ENCODE measurements at regions not wholly inside any gene's neighbourhood (a gene's known extent, or its start where the extent isn't known, plus 50 kb on each side); places are given as distances from the start of the nearest gene placed in this dataset.

GRCh38 chr20:12316794-12317193 is 399.1 kb downstream of the BTBD3 start:
- Histone ChIP-seq H2AFZ (ENCODE audit: control insufficient read depth, low read length) (no peak overlapping the region), H3K9me3 (ENCODE audit: control insufficient read depth, low read depth, low read length) (no peaks in the 10 kb centered on the region), H3K9ac (ENCODE audit: control insufficient read depth, extremely low read depth, insufficient read depth, low read length) (no peak overlapping the region), H4K20me1 (ENCODE audit: control insufficient read depth, extremely low read depth, insufficient read depth, low read length) (no peaks in the 10 kb centered on the region), H3K4me3 (ENCODE audit: control insufficient read depth in 2 of 3, extremely low read depth in 1 of 3, insufficient read depth in 2 of 3, low read depth in 1 of 3, low read length in 3 of 3) (no peak overlapping the region), H3K4me2 (ENCODE audit: control insufficient read depth, extremely low read depth, insufficient read depth, low read depth, low read length) (no peak overlapping the region), H3K4me1 (ENCODE audit: control insufficient read depth, extremely low read depth, insufficient read depth, low read length) (no peaks in the 10 kb centered on the region), H3K9me1 (ENCODE audit: control insufficient read depth, extremely low read depth, insufficient read depth, low read length) (no peaks in the 10 kb centered on the region), H3K27me3 (ENCODE audit: control insufficient read depth, extremely low read depth, insufficient read depth, low read length) (no peaks in the 10 kb centered on the region), H3K36me3 (ENCODE audit: control insufficient read depth in 2 of 2, extremely low read depth in 1 of 2, insufficient read depth in 2 of 2, low read length in 2 of 2) (no peaks in the 10 kb centered on the region), H3K79me2 (ENCODE audit: control insufficient read depth, insufficient read depth, low read length) (no peaks in the 10 kb centered on the region), H3K27ac (ENCODE audit: control insufficient read depth, insufficient read depth, low read length) (no peak overlapping the region)
- FAIRE-seq = no peak
- no peak for DNase-seq (ENCODE audit: low read depth, low spot score)
- TF ChIP-seq CTCF (optimal IDR thresholded peaks at IDR 0.05 in 1 of 3, IDR thresholded peaks at IDR 0.05 in 1 of 3, conservative IDR thresholded peaks at IDR 0.05 in 1 of 3; ENCODE audit: extremely low read depth in 1 of 3, insufficient read depth in 2 of 3, low read length in 3 of 3) = no peak
- TF ChIP-seq EZH2 (IDR thresholded peaks at IDR 0.05; ENCODE audit: low read length) = no peak
- dilution Hi-C loops (cut with MboI; ENCODE audit: extremely low pct_ligation_motif_present, low sequenced_read_pairs) = no loop called here

GRCh38 chr20:12317433-12317832 is 399.7 kb downstream of the BTBD3 start:
- Histone ChIP-seq H4K20me1 (ENCODE audit: control insufficient read depth, extremely low read depth, insufficient read depth, low read length) (no peaks in the 10 kb centered on the region), H3K4me1 (ENCODE audit: control insufficient read depth, extremely low read depth, insufficient read depth, low read length) (no peaks in the 10 kb centered on the region), H3K79me2 (ENCODE audit: control insufficient read depth, insufficient read depth, low read length) (no peaks in the 10 kb centered on the region), H3K4me3 (ENCODE audit: control insufficient read depth in 2 of 3, extremely low read depth in 1 of 3, insufficient read depth in 2 of 3, low read depth in 1 of 3, low read length in 3 of 3) (no peak overlapping the region), H2AFZ (ENCODE audit: control insufficient read depth, low read length) (no peak overlapping the region), H3K9me3 (ENCODE audit: control insufficient read depth, low read depth, low read length) (no peaks in the 10 kb centered on the region), H3K4me2 (ENCODE audit: control insufficient read depth, extremely low read depth, insufficient read depth, low read depth, low read length) (no peak overlapping the region), H3K36me3 (ENCODE audit: control insufficient read depth in 2 of 2, extremely low read depth in 1 of 2, insufficient read depth in 2 of 2, low read length in 2 of 2) (no peaks in the 10 kb centered on the region), H3K9me1 (ENCODE audit: control insufficient read depth, extremely low read depth, insufficient read depth, low read length) (no peaks in the 10 kb centered on the region), H3K9ac (ENCODE audit: control insufficient read depth, extremely low read depth, insufficient read depth, low read length) (no peak overlapping the region), H3K27me3 (ENCODE audit: control insufficient read depth, extremely low read depth, insufficient read depth, low read length) (no peaks in the 10 kb centered on the region), H3K27ac (ENCODE audit: control insufficient read depth, insufficient read depth, low read length) (no peak overlapping the region)
- FAIRE-seq (no peak), DNase-seq (ENCODE audit: low read depth, low spot score) (no peak)
- dilution Hi-C loops (cut with MboI; ENCODE audit: extremely low pct_ligation_motif_present, low sequenced_read_pairs) = no loop called here
- TF ChIP-seq EZH2 (IDR thresholded peaks at IDR 0.05; ENCODE audit: low read length) (no peak), CTCF (optimal IDR thresholded peaks at IDR 0.05 in 1 of 3, IDR thresholded peaks at IDR 0.05 in 1 of 3, conservative IDR thresholded peaks at IDR 0.05 in 1 of 3; ENCODE audit: extremely low read depth in 1 of 3, insufficient read depth in 2 of 3, low read length in 3 of 3) (no peak)
